ENCODE measurements at regions not wholly inside any gene's neighbourhood (a gene's known extent, or its start where the extent isn't known, plus 50 kb on each side); places are given as distances from the start of the nearest gene placed in this dataset.

DNA sequence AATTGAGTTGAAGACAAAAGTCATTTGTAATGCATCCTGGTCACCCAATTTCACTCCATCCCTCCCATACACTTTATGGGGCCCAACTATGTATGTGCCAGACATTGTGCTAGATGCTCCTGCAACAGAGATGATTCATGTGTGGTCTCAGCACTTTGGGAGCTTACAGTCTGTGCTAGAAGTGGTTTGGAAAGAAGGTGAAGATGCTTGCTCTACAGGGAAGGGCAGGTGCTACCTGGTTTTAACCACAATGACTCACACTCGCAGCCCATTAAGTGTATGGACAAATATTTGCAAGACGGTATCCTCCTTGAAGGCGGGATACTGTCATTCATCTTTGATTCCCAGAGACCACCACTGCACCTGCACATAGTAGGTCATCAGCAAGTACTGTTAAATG, 257.6 kb downstream of the OTUD1 start:
- no peak overlapping the region for H3K9ac ChIP-seq (ENCODE audit: low read depth, low read length)
- no peak overlapping the region for H3K4me2 ChIP-seq (ENCODE audit: insufficient read depth, low read length)
- no peaks in the 10 kb centered on the region for H3K79me2 ChIP-seq (ENCODE audit: insufficient read depth, low read length)
- TF ChIP-seq CTCF (IDR thresholded peaks at IDR 0.05; ENCODE audit: borderline replicate concordance, extremely low read depth, low read length, poor library complexity, severe bottlenecking) (no peak), EZH2 (IDR thresholded peaks at IDR 0.05; ENCODE audit: borderline replicate concordance, low read depth, low read length, severe bottlenecking) (no peak)
- H3K4me3 ChIP-seq (ENCODE audit: low read depth in 1 of 2, low read length in 2 of 2) = no peak overlapping the region
- DNase-seq (no peak), ATAC-seq (ENCODE audit: insufficient read depth, low read depth) (no peak)
- H3K4me1 ChIP-seq (ENCODE audit: insufficient read depth, low read length) = no peaks in the 10 kb centered on the region
- no peaks in the 10 kb centered on the region for H3K9me3 ChIP-seq (ENCODE audit: insufficient read depth, low read length, severe bottlenecking)
- H4K20me1 ChIP-seq (ENCODE audit: insufficient read depth, low read length) = no peaks in the 10 kb centered on the region
- no peak overlapping the region for H2AFZ ChIP-seq (ENCODE audit: low read depth, low read length)
- no peak overlapping the region for H3K27ac ChIP-seq (ENCODE audit: low read length)
- no peaks in the 10 kb centered on the region for H3K36me3 ChIP-seq (ENCODE audit: insufficient read depth, low read length)
- peaks cover 2% of the 10 kb centered on the region for H3K27me3 ChIP-seq (ENCODE audit: insufficient read depth, low read length, poor library complexity)

GRCh38 chr10:23702977-23703414, 264.1 kb downstream of the OTUD1 start:
- H3K4me1 ChIP-seq (ENCODE audit: insufficient read depth, low read length) = no peaks in the 10 kb centered on the region
- ATAC-seq (ENCODE audit: insufficient read depth, low read depth) = peak; percentile 100
- peaks cover 2% of the 10 kb centered on the region for H3K27me3 ChIP-seq (ENCODE audit: insufficient read depth, low read length, poor library complexity)
- no peaks in the 10 kb centered on the region for H3K79me2 ChIP-seq (ENCODE audit: insufficient read depth, low read length)
- no peaks in the 10 kb centered on the region for H4K20me1 ChIP-seq (ENCODE audit: insufficient read depth, low read length)
- H3K27ac ChIP-seq (ENCODE audit: low read length) = no peak overlapping the region
- H3K9ac ChIP-seq (ENCODE audit: low read depth, low read length) = no peak overlapping the region
- no peak overlapping the region for H3K4me2 ChIP-seq (ENCODE audit: insufficient read depth, low read length)
- H2AFZ ChIP-seq (ENCODE audit: low read depth, low read length) = no peak overlapping the region
- H3K4me3 ChIP-seq (ENCODE audit: low read depth in 1 of 2, low read length in 2 of 2) = no peak overlapping the region
- TF ChIP-seq EZH2 (IDR thresholded peaks at IDR 0.05; ENCODE audit: borderline replicate concordance, low read depth, low read length, severe bottlenecking) (no peak), CTCF (IDR thresholded peaks at IDR 0.05; ENCODE audit: borderline replicate concordance, extremely low read depth, low read length, poor library complexity, severe bottlenecking) (peak; percentile 82)
- no peaks in the 10 kb centered on the region for H3K36me3 ChIP-seq (ENCODE audit: insufficient read depth, low read length)
- peaks cover 4% of the 10 kb centered on the region for H3K9me3 ChIP-seq (ENCODE audit: insufficient read depth, low read length, severe bottlenecking)
- DNase-seq = peak; percentile 67

GRCh38 chr10:23715363-23715762, 276.5 kb downstream of the OTUD1 start:
- TF ChIP-seq EZH2 (IDR thresholded peaks at IDR 0.05; ENCODE audit: borderline replicate concordance, low read depth, low read length, severe bottlenecking) = no peak
- no peak for TF ChIP-seq CTCF (IDR thresholded peaks at IDR 0.05; ENCODE audit: borderline replicate concordance, extremely low read depth, low read length, poor library complexity, severe bottlenecking)
- H3K9ac ChIP-seq (ENCODE audit: low read depth, low read length) = no peak overlapping the region
- peaks cover 7% of the 10 kb centered on the region for H3K27me3 ChIP-seq (ENCODE audit: insufficient read depth, low read length, poor library complexity)
- H3K4me3 ChIP-seq (ENCODE audit: low read depth in 1 of 2, low read length in 2 of 2) = no peak overlapping the region
- ATAC-seq (ENCODE audit: insufficient read depth, low read depth) (no peak), DNase-seq (no peak)
- no peak overlapping the region for H3K4me2 ChIP-seq (ENCODE audit: insufficient read depth, low read length)
- H2AFZ ChIP-seq (ENCODE audit: low read depth, low read length) = no peak overlapping the region
- no peaks in the 10 kb centered on the region for H4K20me1 ChIP-seq (ENCODE audit: insufficient read depth, low read length)
- H3K9me3 ChIP-seq (ENCODE audit: insufficient read depth, low read length, severe bottlenecking) = no peaks in the 10 kb centered on the region
- H3K36me3 ChIP-seq (ENCODE audit: insufficient read depth, low read length) = no peaks in the 10 kb centered on the region
- H3K4me1 ChIP-seq (ENCODE audit: insufficient read depth, low read length) = no peaks in the 10 kb centered on the region
- no peaks in the 10 kb centered on the region for H3K79me2 ChIP-seq (ENCODE audit: insufficient read depth, low read length)
- no peak overlapping the region for H3K27ac ChIP-seq (ENCODE audit: low read length)

- no peaks in the 10 kb centered on the region for H3K79me2 ChIP-seq (ENCODE audit: insufficient read depth, low read length)
- H3K9ac ChIP-seq (ENCODE audit: low read depth, low read length) = no peak overlapping the region
- H3K9me3 ChIP-seq (ENCODE audit: insufficient read depth, low read length, severe bottlenecking) = no peaks in the 10 kb centered on the region
- H3K36me3 ChIP-seq (ENCODE audit: insufficient read depth, low read length) = no peaks in the 10 kb centered on the region
- TF ChIP-seq CTCF (IDR thresholded peaks at IDR 0.05; ENCODE audit: borderline replicate concordance, extremely low read depth, low read length, poor library complexity, severe bottlenecking) (no peak), EZH2 (IDR thresholded peaks at IDR 0.05; ENCODE audit: borderline replicate concordance, low read depth, low read length, severe bottlenecking) (no peak)
- H3K4me2 ChIP-seq (ENCODE audit: insufficient read depth, low read length) = no peak overlapping the region
- DNase-seq = no peak
- no peak overlapping the region for H3K4me3 ChIP-seq (ENCODE audit: low read depth in 1 of 2, low read length in 2 of 2)
- no peak overlapping the region for H3K27ac ChIP-seq (ENCODE audit: low read length)
- H2AFZ ChIP-seq (ENCODE audit: low read depth, low read length) = no peak overlapping the region
- peaks cover 2% of the 10 kb centered on the region for H3K27me3 ChIP-seq (ENCODE audit: insufficient read depth, low read length, poor library complexity)
- no peaks in the 10 kb centered on the region for H3K4me1 ChIP-seq (ENCODE audit: insufficient read depth, low read length)
- no peak for ATAC-seq (ENCODE audit: insufficient read depth, low read depth)
- H4K20me1 ChIP-seq (ENCODE audit: insufficient read depth, low read length) = no peaks in the 10 kb centered on the region
Measured at GRCh38 chr10:23717913-23718312, 279.0 kb downstream of the OTUD1 start.

Data from DND-41 (cell line).